ENCODE measurements at regions not wholly inside any gene's neighbourhood (a gene's known extent, or its start where the extent isn't known, plus 50 kb on each side); places are given as distances from the start of the nearest gene placed in this dataset.

DNA sequence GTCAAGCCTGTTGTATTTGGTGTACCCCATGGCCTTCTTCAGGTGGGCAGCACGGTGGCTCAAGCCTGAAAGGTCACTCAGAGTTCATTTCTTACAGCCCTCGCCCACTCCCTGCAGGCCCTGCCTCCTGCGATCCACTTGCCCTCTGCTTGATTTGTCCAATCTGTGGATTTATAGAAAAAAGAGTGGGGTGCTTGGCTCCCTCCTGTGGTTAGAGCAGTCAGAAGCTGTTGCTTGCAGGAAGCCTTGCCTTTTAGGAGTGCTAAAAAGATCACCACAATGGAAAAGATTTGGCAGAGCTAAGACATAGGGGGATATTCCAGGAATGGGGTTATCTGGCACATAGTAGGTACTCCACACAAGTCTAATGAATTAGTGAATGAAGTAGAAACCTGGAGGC is 108.0 kb upstream of the TRABD2B start:
- TF ChIP-seq, protein P1, sequence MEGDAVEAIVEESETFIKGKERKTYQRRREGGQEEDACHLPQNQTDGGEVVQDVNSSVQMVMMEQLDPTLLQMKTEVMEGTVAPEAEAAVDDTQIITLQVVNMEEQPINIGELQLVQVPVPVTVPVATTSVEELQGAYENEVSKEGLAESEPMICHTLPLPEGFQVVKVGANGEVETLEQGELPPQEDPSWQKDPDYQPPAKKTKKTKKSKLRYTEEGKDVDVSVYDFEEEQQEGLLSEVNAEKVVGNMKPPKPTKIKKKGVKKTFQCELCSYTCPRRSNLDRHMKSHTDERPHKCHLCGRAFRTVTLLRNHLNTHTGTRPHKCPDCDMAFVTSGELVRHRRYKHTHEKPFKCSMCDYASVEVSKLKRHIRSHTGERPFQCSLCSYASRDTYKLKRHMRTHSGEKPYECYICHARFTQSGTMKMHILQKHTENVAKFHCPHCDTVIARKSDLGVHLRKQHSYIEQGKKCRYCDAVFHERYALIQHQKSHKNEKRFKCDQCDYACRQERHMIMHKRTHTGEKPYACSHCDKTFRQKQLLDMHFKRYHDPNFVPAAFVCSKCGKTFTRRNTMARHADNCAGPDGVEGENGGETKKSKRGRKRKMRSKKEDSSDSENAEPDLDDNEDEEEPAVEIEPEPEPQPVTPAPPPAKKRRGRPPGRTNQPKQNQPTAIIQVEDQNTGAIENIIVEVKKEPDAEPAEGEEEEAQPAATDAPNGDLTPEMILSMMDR (conservative IDR thresholded peaks at IDR 0.05; ENCODE audit: low read depth, low read length): peak; percentile 81
- no peak for DNase-seq (ENCODE audit: low read depth)
- no peak overlapping the region for H3K4me3 ChIP-seq (ENCODE audit: low read depth, low read length)

DNA sequence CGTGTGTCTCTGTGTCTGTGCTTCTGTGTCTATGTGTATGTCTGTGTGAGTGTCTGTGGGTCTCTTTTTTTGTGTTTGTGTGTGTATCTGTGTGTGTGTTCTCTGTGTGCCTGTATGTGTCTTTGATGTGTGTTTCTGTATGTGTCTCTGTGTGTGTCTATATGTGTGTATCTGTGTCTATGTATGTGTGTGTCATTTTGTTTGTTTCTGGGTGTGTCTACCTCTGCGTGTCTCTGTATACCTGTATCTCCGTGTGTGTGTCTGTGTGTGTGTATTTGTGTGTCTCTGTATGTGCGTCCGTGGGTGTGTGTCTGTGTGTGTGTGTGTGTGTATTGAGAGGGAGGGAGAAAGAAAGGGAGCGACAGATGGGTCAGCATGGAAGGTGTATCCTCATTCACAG is 106.3 kb upstream of the TRABD2B start:
- H3K4me3 ChIP-seq (ENCODE audit: low read depth, low read length): no peak overlapping the region
- no peak for DNase-seq (ENCODE audit: low read depth)
- TF ChIP-seq, protein P1 (conservative IDR thresholded peaks at IDR 0.05; ENCODE audit: low read depth, low read length): no peak

DNA sequence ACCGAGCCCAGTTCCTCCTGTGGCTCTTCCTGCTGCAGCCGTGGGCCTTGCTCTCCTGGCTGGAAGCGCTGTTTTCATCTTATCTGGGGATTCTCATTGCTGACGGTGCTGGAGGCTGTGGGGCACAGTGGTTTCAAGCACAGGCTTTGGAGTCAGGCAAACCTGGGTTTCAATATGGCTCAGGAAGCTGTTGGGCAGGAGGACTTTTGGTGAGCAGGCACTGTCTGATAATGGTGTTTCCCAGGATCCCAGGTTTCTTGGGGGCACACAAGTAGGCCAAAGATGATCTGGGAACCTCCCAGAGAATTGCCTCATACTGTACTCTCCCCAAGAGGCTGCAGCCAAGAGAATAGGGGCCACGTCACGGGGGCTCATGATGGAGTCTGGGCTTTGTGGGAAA is 105.6 kb upstream of the TRABD2B start:
- TF ChIP-seq, protein P1 (conservative IDR thresholded peaks at IDR 0.05; ENCODE audit: low read depth, low read length): no peak
- H3K4me3 ChIP-seq (ENCODE audit: low read depth, low read length): no peak overlapping the region
- DNase-seq (ENCODE audit: low read depth): no peak

DNA sequence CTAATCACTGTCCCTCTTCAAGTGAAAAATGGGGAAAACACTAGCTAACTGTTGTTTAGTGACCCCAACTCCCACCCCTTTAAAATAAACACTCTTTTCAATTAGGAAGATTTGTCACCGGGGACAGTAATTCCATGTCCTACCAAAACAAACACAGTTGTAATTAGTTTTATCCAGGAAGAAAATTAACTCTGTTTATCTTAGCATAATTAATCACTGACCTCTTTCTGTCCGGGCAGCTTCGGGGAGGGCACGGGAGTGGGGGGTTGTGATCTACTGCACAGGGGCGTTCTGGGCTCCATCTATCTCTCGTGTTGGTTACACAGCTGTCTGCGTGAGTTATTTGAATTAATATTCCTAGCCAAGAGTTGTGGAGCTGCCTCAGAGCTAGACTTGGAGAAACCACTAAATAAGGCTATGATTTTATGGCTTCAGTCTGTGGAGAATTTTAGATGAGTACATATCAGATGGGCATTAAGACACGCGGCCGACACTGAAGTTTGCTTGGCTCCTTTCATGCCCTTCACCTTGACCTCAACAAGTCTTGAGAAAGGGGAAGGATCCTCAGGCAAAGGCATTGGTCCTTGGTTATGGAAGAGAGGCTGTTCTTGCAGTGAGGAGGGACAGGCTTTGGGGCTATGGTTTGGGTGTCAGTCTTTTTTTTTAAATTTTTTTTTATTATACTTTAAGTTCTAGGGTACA is 102.0 kb upstream of the TRABD2B start:
- no peak for DNase-seq (ENCODE audit: low read depth)
- no peak overlapping the region for H3K4me3 ChIP-seq (ENCODE audit: low read depth, low read length)
- TF ChIP-seq, protein P1 (conservative IDR thresholded peaks at IDR 0.05; ENCODE audit: low read depth, low read length): no peak

DNA sequence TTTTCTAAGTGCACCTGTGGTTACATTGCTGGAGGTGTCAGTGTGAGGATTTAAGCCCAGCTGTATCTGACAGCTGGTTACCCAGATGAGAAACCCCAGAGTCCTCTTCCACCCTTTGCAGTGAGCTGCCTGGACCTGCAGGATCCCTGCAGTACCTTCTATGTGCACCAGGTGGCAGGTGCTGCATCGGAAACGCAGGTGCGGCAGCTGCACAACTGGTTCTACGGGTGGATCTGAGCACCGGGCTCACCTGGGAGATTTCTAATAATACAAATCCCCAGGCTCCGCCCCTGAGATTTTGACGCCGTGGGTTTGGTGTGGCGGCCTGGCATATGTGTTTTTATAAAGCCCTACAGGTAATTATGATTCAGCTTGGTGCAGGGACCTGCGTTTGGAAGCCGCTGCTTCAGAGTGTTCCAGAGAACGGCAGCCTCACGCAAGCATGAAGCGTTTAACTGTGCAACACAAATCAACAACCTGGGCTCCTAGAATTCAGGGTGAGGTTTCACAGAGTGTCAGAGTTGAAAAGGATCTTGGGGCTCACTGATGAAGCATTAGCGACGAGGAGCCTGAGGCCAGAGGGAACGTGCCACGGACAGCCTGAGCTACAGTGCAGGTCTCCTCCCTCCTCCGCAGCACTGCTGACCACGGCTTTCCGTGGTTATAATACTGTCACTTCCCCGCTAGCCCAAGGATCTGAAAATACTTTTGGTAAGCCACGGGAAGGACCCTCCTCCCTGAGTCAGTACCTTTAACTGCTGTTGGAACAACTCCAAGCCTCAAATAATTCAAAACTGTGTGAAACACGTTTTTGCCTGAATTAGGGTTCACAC is 96.7 kb upstream of the TRABD2B start:
- no peak for DNase-seq (ENCODE audit: low read depth)
- TF ChIP-seq, protein P1 (conservative IDR thresholded peaks at IDR 0.05; ENCODE audit: low read depth, low read length): peak; percentile 91
- H3K4me3 ChIP-seq (ENCODE audit: low read depth, low read length): peak overlapping the region; percentile 48

DNA sequence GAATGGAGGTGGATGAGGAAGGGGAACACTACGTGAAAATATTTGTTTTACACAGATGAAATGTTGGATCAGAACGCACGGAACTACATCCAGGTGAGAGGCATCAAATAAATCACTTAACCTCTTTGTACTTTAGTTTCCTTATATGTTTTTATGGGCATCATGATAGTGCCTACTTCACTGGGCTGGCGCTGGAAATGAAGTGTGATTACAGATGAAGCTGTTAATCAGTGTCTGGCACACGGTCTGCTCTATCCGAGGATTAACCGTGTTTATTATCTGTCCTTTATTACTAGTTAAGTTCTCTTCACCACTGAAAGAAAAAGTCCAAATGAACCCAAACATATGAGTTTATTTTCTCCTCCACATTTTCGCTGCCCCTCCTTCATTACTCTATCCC is 96.0 kb upstream of the TRABD2B start:
- no peak overlapping the region for H3K4me3 ChIP-seq (ENCODE audit: low read depth, low read length)
- DNase-seq (ENCODE audit: low read depth): no peak
- TF ChIP-seq, protein P1 (conservative IDR thresholded peaks at IDR 0.05; ENCODE audit: low read depth, low read length): no peak
